ENCODE measurements at regions not wholly inside any gene's neighbourhood (a gene's known extent, or its start where the extent isn't known, plus 50 kb on each side); places are given as distances from the start of the nearest gene placed in this dataset.
"Not testable (repeated sequence)": the region's sequence is repeated elsewhere in the genome, so short reads cannot be mapped to it uniquely, and the experiment has no call there.

GRCh38 chr9:61670616-61671015 is 480.8 kb downstream of the SPATA31A7 start:
- WGBS (ENCODE audit: insufficient coverage, low coverage, low lambda C conversion rate, missing lambda C conversion rate), result 45% methylated on average over 14 of the region's 20 CpGs
- H3K36me3 ChIP-seq, result no peaks in the 10 kb centered on the region
- H3K4me3 ChIP-seq, result no peak overlapping the region
- ATAC-seq (no peak), DNase-seq (peak in 1 of 3 donors; percentile 33)
- no peaks in the 10 kb centered on the region for H3K27me3 ChIP-seq
- intact Hi-C loops (cut with DNase I), result no loop called here
- no peak overlapping the region for H3K27ac ChIP-seq
- TF ChIP-seq POLR2A (IDR thresholded peaks at IDR 0.05) (no peak), CTCF (IDR thresholded peaks at IDR 0.05) (no peak)
- H3K9me3 ChIP-seq, result no peaks in the 10 kb centered on the region
- no peaks in the 10 kb centered on the region for H3K4me1 ChIP-seq

- TF ChIP-seq POLR2A (IDR thresholded peaks at IDR 0.05) (no peak), CTCF (IDR thresholded peaks at IDR 0.05) (no peak)
- no peaks in the 10 kb centered on the region for H3K4me1 ChIP-seq
- no peak for ATAC-seq
- H3K36me3 ChIP-seq, result no peaks in the 10 kb centered on the region
- no peaks in the 10 kb centered on the region for H3K9me3 ChIP-seq
- H3K27me3 ChIP-seq, result no peaks in the 10 kb centered on the region
- H3K27ac ChIP-seq, result no peak overlapping the region
- 67% methylated on average over 3 of the region's 46 CpGs for WGBS (ENCODE audit: insufficient coverage, low coverage, low lambda C conversion rate, missing lambda C conversion rate)
- no peak overlapping the region for H3K4me3 ChIP-seq
- DNase-seq, result peak in 2 of 3 donors; percentile 39 to 48
- intact Hi-C loops (cut with DNase I), result no loop called here
Observed at GRCh38 chr9:61671276-61671973, 481.6 kb downstream of the SPATA31A7 start.

- H3K4me1 ChIP-seq; H3K36me3 ChIP-seq; H3K27me3 ChIP-seq; H3K27ac ChIP-seq; intact Hi-C loops (cut with DNase I); ATAC-seq; H3K9me3 ChIP-seq; H3K4me3 ChIP-seq: not testable (repeated sequence)
- 30% methylated on average over 2 of the region's 22 CpGs for WGBS (ENCODE audit: insufficient coverage, low coverage, low lambda C conversion rate, missing lambda C conversion rate)
- peak in 1 of 3 donors; percentile 38 for DNase-seq
Observed at GRCh38 chr9:61672107-61672541, 482.3 kb downstream of the SPATA31A7 start.

- 61% methylated on average over 12 of the region's 16 CpGs for WGBS (ENCODE audit: insufficient coverage, low coverage, low lambda C conversion rate, missing lambda C conversion rate)
- H3K27me3 ChIP-seq; DNase-seq; H3K4me1 ChIP-seq; H3K36me3 ChIP-seq; H3K9me3 ChIP-seq; H3K4me3 ChIP-seq; ATAC-seq; H3K27ac ChIP-seq; intact Hi-C loops (cut with DNase I): not testable (repeated sequence)
Observed at GRCh38 chr9:61672645-61673167, 482.9 kb downstream of the SPATA31A7 start.

- Histone ChIP-seq H3K27me3 (no peaks in the 10 kb centered on the region), H3K9me3 (no peaks in the 10 kb centered on the region), H3K4me1 (no peaks in the 10 kb centered on the region), H3K36me3 (no peaks in the 10 kb centered on the region), H3K27ac (no peak overlapping the region), H3K4me3 (no peak overlapping the region)
- WGBS (ENCODE audit: insufficient coverage, low coverage, low lambda C conversion rate, missing lambda C conversion rate), result 81% methylated on average over 13 of the region's 13 CpGs
- no peak for DNase-seq
- TF ChIP-seq CTCF (IDR thresholded peaks at IDR 0.05), result no peak
- TF ChIP-seq POLR2A (IDR thresholded peaks at IDR 0.05), result no peak
- intact Hi-C loops (cut with DNase I), result no loop called here
- no peak for ATAC-seq
Observed at GRCh38 chr9:61673247-61673646, 483.4 kb downstream of the SPATA31A7 start.

Measured in right lobe of liver (tissue), 6 donors.